ENCODE measurements at regions not wholly inside any gene's neighbourhood (a gene's known extent, or its start where the extent isn't known, plus 50 kb on each side); places are given as distances from the start of the nearest gene placed in this dataset.

- no peak overlapping the region for H3K4me3 Mint-ChIP-seq (ENCODE audit: unreplicated experiment)
Measured at GRCh38 chr3:72429589-72430353, 418.5 kb downstream of the SHQ1 start.

DNA sequence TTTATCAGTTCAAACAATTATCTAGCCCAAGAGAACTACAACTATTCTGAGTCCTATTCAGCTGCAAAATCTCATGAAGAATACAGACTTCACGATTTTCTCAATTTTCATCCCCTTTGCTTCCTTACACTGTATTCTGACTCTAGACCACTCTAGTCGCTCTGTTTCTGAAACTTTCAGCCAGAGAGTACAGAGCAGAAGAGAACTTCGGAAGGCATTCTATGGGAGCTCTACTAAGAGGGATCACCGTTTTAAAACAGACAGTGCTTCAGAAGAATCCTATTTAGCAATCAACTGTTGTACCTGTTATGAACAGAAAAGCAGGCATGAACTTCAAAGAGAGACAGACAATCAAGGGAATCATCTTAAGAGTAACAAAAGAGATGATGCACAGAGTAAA, 419.4 kb downstream of the SHQ1 start:
- Mint-ChIP-seq H3K36me3 (ENCODE audit: unreplicated experiment) (no peaks in the 10 kb centered on the region), H3K27ac (ENCODE audit: unreplicated experiment) (no peak overlapping the region), H3K4me3 (ENCODE audit: unreplicated experiment) (no peak overlapping the region), H3K4me1 (ENCODE audit: low read depth, unreplicated experiment) (peaks cover 9% of the 10 kb centered on the region), H3K9me3 (ENCODE audit: unreplicated experiment) (no peaks in the 10 kb centered on the region), H3K27me3 (ENCODE audit: unreplicated experiment) (no peaks in the 10 kb centered on the region)
- no peak for TF ChIP-seq CTCF (IDR thresholded peaks at IDR 0.05; ENCODE audit: partially characterized antibody, unreplicated experiment)
- DNase-seq: no peak

More at GRCh38 chr3:72429589-72430353, 418.5 kb downstream of the SHQ1 start:
- Mint-ChIP-seq H3K36me3 (ENCODE audit: unreplicated experiment) (no peaks in the 10 kb centered on the region), H3K27ac (ENCODE audit: unreplicated experiment) (no peak overlapping the region), H3K9me3 (ENCODE audit: unreplicated experiment) (no peaks in the 10 kb centered on the region), H3K4me1 (ENCODE audit: low read depth, unreplicated experiment) (peaks cover 9% of the 10 kb centered on the region), H3K27me3 (ENCODE audit: unreplicated experiment) (no peaks in the 10 kb centered on the region)
- TF ChIP-seq CTCF (IDR thresholded peaks at IDR 0.05; ENCODE audit: partially characterized antibody, unreplicated experiment): no peak
- DNase-seq: no peak

GRCh38 chr3:72427624-72428023, 420.6 kb downstream of the SHQ1 start:
- no peak overlapping the region for H3K27ac Mint-ChIP-seq (ENCODE audit: unreplicated experiment)
- H3K4me3 Mint-ChIP-seq (ENCODE audit: unreplicated experiment): no peak overlapping the region
- no peak for DNase-seq
- no peaks in the 10 kb centered on the region for H3K9me3 Mint-ChIP-seq (ENCODE audit: unreplicated experiment)
- no peaks in the 10 kb centered on the region for H3K36me3 Mint-ChIP-seq (ENCODE audit: unreplicated experiment)
- no peak for TF ChIP-seq CTCF (IDR thresholded peaks at IDR 0.05; ENCODE audit: partially characterized antibody, unreplicated experiment)
- no peaks in the 10 kb centered on the region for H3K27me3 Mint-ChIP-seq (ENCODE audit: unreplicated experiment)
- peaks cover 9% of the 10 kb centered on the region for H3K4me1 Mint-ChIP-seq (ENCODE audit: low read depth, unreplicated experiment)

DNA sequence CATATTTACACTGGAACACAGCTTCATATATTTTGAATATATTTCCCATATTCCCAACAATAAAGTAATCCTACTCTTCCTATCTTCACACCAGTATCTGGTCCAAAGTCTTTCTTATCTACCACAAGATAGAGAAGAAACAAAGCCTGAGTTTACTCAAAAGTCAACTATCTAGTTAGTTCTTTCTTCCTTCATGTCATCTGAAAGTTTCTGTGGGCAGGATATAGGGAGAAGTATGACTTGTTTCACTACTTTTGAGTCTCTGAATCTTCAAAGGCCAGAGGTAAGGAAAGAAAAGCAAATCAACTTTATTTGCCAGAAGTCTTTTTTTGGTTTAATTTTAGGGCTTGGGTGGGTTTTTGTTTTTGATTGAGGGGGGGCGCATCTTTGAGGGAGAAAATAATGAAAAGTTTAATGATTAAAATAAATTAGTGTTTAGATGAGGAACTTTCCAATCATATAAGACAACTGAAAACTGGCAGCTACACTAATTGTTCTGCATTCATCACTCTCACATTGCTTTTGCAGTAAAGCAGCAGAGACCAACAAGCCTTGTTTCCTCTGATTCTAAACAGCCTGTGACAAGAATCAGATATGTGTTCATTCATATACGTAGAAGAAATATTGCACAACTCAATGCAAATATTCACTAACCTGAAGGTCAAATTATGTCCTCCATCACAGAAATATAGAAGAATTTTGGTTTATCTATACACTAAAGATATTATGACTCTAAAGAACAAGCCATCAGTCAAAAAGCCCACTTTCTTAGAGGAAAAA, 421.4 kb downstream of the SHQ1 start:
- Mint-ChIP-seq H3K27me3 (ENCODE audit: unreplicated experiment) (no peaks in the 10 kb centered on the region), H3K36me3 (ENCODE audit: unreplicated experiment) (no peaks in the 10 kb centered on the region), H3K4me3 (ENCODE audit: unreplicated experiment) (no peak overlapping the region), H3K27ac (ENCODE audit: unreplicated experiment) (no peak overlapping the region), H3K9me3 (ENCODE audit: unreplicated experiment) (no peaks in the 10 kb centered on the region), H3K4me1 (ENCODE audit: low read depth, unreplicated experiment) (peaks cover 9% of the 10 kb centered on the region)
- DNase-seq: no peak
- no peak for TF ChIP-seq CTCF (IDR thresholded peaks at IDR 0.05; ENCODE audit: partially characterized antibody, unreplicated experiment)

DNA sequence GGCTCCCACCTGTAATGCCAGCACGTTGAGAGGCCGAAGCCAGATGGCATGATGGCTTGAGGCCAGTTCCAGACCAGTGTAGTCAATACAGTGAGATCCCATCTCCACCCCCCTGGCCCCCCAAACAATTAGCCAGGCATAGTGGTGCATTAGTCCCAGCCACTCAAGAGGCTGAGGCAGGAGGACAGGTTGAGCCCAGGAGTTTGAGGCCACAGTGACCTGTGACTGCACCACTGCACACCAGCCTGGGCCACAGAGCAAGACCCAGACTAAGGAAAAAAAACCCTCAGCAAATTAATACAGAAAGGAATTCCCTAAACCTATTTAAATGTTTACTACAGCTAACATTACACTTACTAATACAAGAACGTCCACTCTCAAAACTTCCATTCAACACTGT, 424.6 kb downstream of the SHQ1 start:
- H3K36me3 Mint-ChIP-seq (ENCODE audit: unreplicated experiment): peaks cover 9% of the 10 kb centered on the region
- no peak for DNase-seq
- no peak overlapping the region for H3K4me3 Mint-ChIP-seq (ENCODE audit: unreplicated experiment)
- H3K27ac Mint-ChIP-seq (ENCODE audit: unreplicated experiment): no peak overlapping the region
- no peak for TF ChIP-seq CTCF (IDR thresholded peaks at IDR 0.05; ENCODE audit: partially characterized antibody, unreplicated experiment)
- no peaks in the 10 kb centered on the region for H3K9me3 Mint-ChIP-seq (ENCODE audit: unreplicated experiment)
- peaks cover 9% of the 10 kb centered on the region for H3K4me1 Mint-ChIP-seq (ENCODE audit: low read depth, unreplicated experiment)
- H3K27me3 Mint-ChIP-seq (ENCODE audit: unreplicated experiment): no peaks in the 10 kb centered on the region

All from glutamatergic neuron (in vitro differentiated cells).